Lung (tissue), 11 donors: ENCODE measurements at regions not wholly inside any gene's neighbourhood (a gene's known extent, or its start where the extent isn't known, plus 50 kb on each side); places are given as distances from the start of the nearest gene placed in this dataset.

Experiments
- ATAC-seq: fragments of 200-7000 bp; cut with Tn5 transposase; one replicate; pipeline ENCODE4 v1.9.1; 2020; ENCODE audit warnings: moderate number of reproducible peaks; ENCODE audit not compliant: insufficient read depth, low FRiP score
- DNase-seq, 3 donors: peaks; one replicate each; pipeline ENCODE4 v3.0.0-alpha.2; 2013 to 2017
- H3K27ac ChIP-seq, 2 donors: one replicate each; pipeline ENCODE4 v1.5.1; 2013; ENCODE audit warnings: mild to moderate bottlenecking in 2 of 2, moderate library complexity in 2 of 2, control low read depth in 1 of 2, inconsistent platforms in 1 of 2, low read depth in 1 of 2, low read length in 1 of 2
- H3K27me3 ChIP-seq, 3 donors: one replicate each; pipeline ENCODE4 v1.5.1; 2013; ENCODE audit warnings: low read length in 2 of 3; ENCODE audit not compliant: control insufficient read depth in 3 of 3, insufficient read depth in 3 of 3
- H3K36me3 ChIP-seq, 4 donors: one replicate each; pipeline ENCODE4 v1.5.1; 2013; ENCODE audit warnings: low read length in 4 of 4, mild to moderate bottlenecking in 1 of 4, moderate library complexity in 1 of 4; ENCODE audit not compliant: control insufficient read depth in 4 of 4, insufficient read depth in 4 of 4
- H3K4me1 ChIP-seq, 5 donors: one replicate each; pipeline ENCODE4 v1.5.1; 2013; ENCODE audit warnings: low read length in 5 of 5, mild to moderate bottlenecking in 2 of 5, moderate library complexity in 1 of 5; ENCODE audit not compliant: control insufficient read depth in 5 of 5, insufficient read depth in 5 of 5
- H3K4me3 ChIP-seq: one replicate; pipeline ENCODE4 v1.5.1; 2013; ENCODE audit warnings: mild to moderate bottlenecking, control low read depth, moderate library complexity
- H3K9ac ChIP-seq, 2 donors: one replicate each; pipeline ENCODE4 v1.5.1; 2013; ENCODE audit warnings: low read length in 2 of 2, control low read depth in 1 of 2; ENCODE audit not compliant: insufficient read depth in 1 of 2
- H3K9me3 ChIP-seq, 4 donors: one replicate each; pipeline ENCODE4 v1.5.1; 2013; ENCODE audit warnings: low read length in 3 of 4, mild to moderate bottlenecking in 1 of 4, moderate library complexity in 1 of 4; ENCODE audit not compliant: control insufficient read depth in 4 of 4, insufficient read depth in 3 of 4
- CTCF ChIP-seq: IDR thresholded peaks from 2 replicates; pipeline ENCODE4 v1.5.1; 2012; ENCODE audit warnings: mild to moderate bottlenecking; ENCODE audit errors: control extremely low read depth, extremely low read depth
- WGBS, 2 donors: extraction: QIAGEN DNeasy Blood & Tissue Kit; methylation state at CpG; one replicate each; pipeline ENCODE4 v1.1.7; 2013; 5-methylcytosine and 5-hydroxymethylcytosine counted together
- donor health status: control.
- donor health status: control.
- donor health status: Bipolar disorder and iron deficiency.
- donor health status: healthy.
- donor health status: DM: yes; HTN: yes; CAD: no.

GRCh38 chr6:4615891-4616290, 160.3 kb upstream of the CDYL start:
- Histone ChIP-seq H3K4me3 (no peak overlapping the region), H3K36me3 (no peaks in the 10 kb centered on the region), H3K4me1 (peaks cover 0 to 3% (median 0%) of the 10 kb centered on the region in 5 donors), H3K9me3 (no peaks in the 10 kb centered on the region), H3K27ac (no peak overlapping the region), H3K27me3 (no peaks in the 10 kb centered on the region), H3K9ac (no peak overlapping the region)
- no peak for ATAC-seq
- no peak for TF ChIP-seq CTCF
- peak; percentile 47 to 94 (median 85) for DNase-seq
- WGBS, 2 donors: 44 to 54% methylated on average over 3 of the region's 3 CpGs

GRCh38 chr6:4615231-4615630, 161.0 kb upstream of the CDYL start:
- Histone ChIP-seq H3K4me1 (peaks cover 0 to 3% (median 0%) of the 10 kb centered on the region in 5 donors), H3K36me3 (no peaks in the 10 kb centered on the region), H3K9me3 (no peaks in the 10 kb centered on the region), H3K4me3 (no peak overlapping the region), H3K27ac (no peak overlapping the region), H3K9ac (no peak overlapping the region), H3K27me3 (no peaks in the 10 kb centered on the region)
- no peak for TF ChIP-seq CTCF
- no peak for DNase-seq
- 75 to 78% methylated on average over 6 of the region's 6 CpGs for WGBS, 2 donors
- no peak for ATAC-seq

GRCh38 chr6:4614637-4615036, 161.6 kb upstream of the CDYL start:
- no peak for TF ChIP-seq CTCF
- H3K4me3 ChIP-seq: no peak overlapping the region
- H3K9ac ChIP-seq: no peak overlapping the region
- H3K4me1 ChIP-seq: peaks cover 0 to 3% (median 0%) of the 10 kb centered on the region in 5 donors
- no peaks in the 10 kb centered on the region for H3K36me3 ChIP-seq
- H3K27me3 ChIP-seq: no peaks in the 10 kb centered on the region
- ATAC-seq (no peak), DNase-seq (no peak)
- no peaks in the 10 kb centered on the region for H3K9me3 ChIP-seq
- no peak overlapping the region for H3K27ac ChIP-seq
- WGBS, 2 donors: 90 to 95% methylated on average over 5 of the region's 5 CpGs

GRCh38 chr6:4613795-4614194, 162.4 kb upstream of the CDYL start:
- Histone ChIP-seq H3K27ac (no peak overlapping the region), H3K9me3 (no peaks in the 10 kb centered on the region), H3K27me3 (no peaks in the 10 kb centered on the region), H3K9ac (no peak overlapping the region), H3K4me1 (peaks cover 0 to 3% (median 0%) of the 10 kb centered on the region in 5 donors), H3K4me3 (no peak overlapping the region), H3K36me3 (no peaks in the 10 kb centered on the region)
- no peak for TF ChIP-seq CTCF
- ATAC-seq (no peak), DNase-seq (no peak)
- 90 to 91% methylated on average over 5 of the region's 5 CpGs for WGBS, 2 donors
